GM12872 (cell line): ENCODE measurements at regions not wholly inside any gene's neighbourhood (a gene's known extent, or its start where the extent isn't known, plus 50 kb on each side); places are given as distances from the start of the nearest gene placed in this dataset.

ENCODE experiments used
- CTCF ChIP-seq: IDR thresholded peaks from 3 replicates; pipeline ENCODE4 v1.5.1; 2011; ENCODE audit warnings: low read depth, mild to moderate bottlenecking, low read length, moderate library complexity; ENCODE audit not compliant: insufficient read depth

- TF ChIP-seq CTCF, result no peak
Measured at GRCh38 chr3:164179110-164179774, 899.1 kb downstream of the SI start.

GRCh38 chr3:164174059-164174458, 904.2 kb downstream of the SI start:
- no peak for TF ChIP-seq CTCF

GRCh38 chr3:164155400-164155799, 922.9 kb downstream of the SI start:
- no peak for TF ChIP-seq CTCF

GRCh38 chr3:164144824-164145223, 933.5 kb downstream of the SI start:
- no peak for TF ChIP-seq CTCF

- no peak for TF ChIP-seq CTCF
Measured at GRCh38 chr3:164132878-164133277, 945.4 kb downstream of the SI start.

- TF ChIP-seq CTCF, result no peak
Measured at GRCh38 chr3:164113371-164114332, 964.6 kb downstream of the SI start.

- TF ChIP-seq CTCF, result no peak
Measured at GRCh38 chr3:164096352-164096751, 981.9 kb downstream of the SI start.
